Body of pancreas (tissue), 4 donors: ENCODE measurements at regions not wholly inside any gene's neighbourhood (a gene's known extent, or its start where the extent isn't known, plus 50 kb on each side); places are given as distances from the start of the nearest gene placed in this dataset.

Source experiments
- POLR2A ChIP-seq, 3 donors: fragments of 450-650 bp; IDR thresholded peaks; one replicate each; pipeline ENCODE4 v1.6.1; 2016; ENCODE audit warnings: antibody characterized with exemption in 3 of 3, mild to moderate bottlenecking in 2 of 3
- TF ChIP-seq, protein P1 (sequence below), 7 experiments: fragments of 450-650 bp in 4 of 7; fragments of 200-600 bp in 3 of 7; sonication (generic) in 3 of 7; IDR thresholded peaks; one replicate each; pipeline ENCODE4 v1.5.1; 2016 to 2019; ENCODE audit warnings: antibody characterized with exemption in 7 of 7

DNA sequence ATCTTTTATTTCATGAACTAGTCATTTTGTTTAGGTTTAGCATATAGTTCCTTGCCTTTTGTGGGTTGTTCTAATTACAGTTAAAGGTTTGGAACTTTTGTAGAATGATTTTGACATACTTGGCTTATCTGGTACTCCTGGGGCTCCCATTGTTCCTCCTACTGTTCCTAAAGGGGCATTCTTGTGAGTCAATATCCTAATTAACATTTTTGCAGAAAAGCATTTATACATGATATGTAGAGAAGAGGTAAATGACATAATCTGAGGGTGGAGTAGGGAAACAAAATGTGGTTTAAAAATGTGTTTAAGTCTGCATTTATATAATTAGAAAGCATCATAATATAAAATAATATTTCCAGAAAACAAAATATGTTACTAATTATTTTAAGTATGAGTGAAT is 529.2 kb downstream of the FAT4 start:
- TF ChIP-seq, protein P1, sequence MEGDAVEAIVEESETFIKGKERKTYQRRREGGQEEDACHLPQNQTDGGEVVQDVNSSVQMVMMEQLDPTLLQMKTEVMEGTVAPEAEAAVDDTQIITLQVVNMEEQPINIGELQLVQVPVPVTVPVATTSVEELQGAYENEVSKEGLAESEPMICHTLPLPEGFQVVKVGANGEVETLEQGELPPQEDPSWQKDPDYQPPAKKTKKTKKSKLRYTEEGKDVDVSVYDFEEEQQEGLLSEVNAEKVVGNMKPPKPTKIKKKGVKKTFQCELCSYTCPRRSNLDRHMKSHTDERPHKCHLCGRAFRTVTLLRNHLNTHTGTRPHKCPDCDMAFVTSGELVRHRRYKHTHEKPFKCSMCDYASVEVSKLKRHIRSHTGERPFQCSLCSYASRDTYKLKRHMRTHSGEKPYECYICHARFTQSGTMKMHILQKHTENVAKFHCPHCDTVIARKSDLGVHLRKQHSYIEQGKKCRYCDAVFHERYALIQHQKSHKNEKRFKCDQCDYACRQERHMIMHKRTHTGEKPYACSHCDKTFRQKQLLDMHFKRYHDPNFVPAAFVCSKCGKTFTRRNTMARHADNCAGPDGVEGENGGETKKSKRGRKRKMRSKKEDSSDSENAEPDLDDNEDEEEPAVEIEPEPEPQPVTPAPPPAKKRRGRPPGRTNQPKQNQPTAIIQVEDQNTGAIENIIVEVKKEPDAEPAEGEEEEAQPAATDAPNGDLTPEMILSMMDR (IDR thresholded peaks at IDR 0.05) = no peak
- no peak for TF ChIP-seq POLR2A (IDR thresholded peaks at IDR 0.05)
